ENCODE measurements at regions not wholly inside any gene's neighbourhood (a gene's known extent, or its start where the extent isn't known, plus 50 kb on each side); places are given as distances from the start of the nearest gene placed in this dataset.
"Not testable (repeated sequence)": the region's sequence is repeated elsewhere in the genome, so short reads cannot be mapped to it uniquely, and the experiment has no call there.

DNA sequence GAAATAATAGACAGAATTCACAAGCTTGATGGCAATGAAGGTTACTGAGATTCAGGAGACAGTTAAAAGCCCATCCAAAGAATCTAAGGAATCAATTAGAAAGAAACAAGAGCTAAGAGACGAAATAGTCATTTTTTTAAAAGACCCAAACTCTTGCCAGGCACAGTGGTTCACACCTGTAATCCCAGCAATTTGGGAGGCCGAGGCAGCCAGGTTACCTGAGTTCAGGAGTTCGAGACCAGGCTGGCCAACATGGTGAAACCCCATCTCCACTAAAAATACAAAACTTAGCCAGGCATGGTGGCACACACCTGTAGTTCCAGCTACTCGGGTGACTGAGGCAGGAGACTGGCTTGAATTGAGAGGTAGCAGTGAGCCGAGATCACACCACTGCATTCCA, 647.2 kb upstream of the TPTE start:
- H3K27ac Mint-ChIP-seq; H3K4me1 Mint-ChIP-seq; CTCF ChIA-PET; H3K27me3 Mint-ChIP-seq; DNase-seq; H3K4me3 Mint-ChIP-seq; ATAC-seq; intact Hi-C loops (cut with DNase I, micrococcal nuclease); POLR2A ChIA-PET; H3K36me3 Mint-ChIP-seq (ENCODE audit: low read depth); H3K9me3 Mint-ChIP-seq (ENCODE audit: low read depth): not testable (repeated sequence)

DNA sequence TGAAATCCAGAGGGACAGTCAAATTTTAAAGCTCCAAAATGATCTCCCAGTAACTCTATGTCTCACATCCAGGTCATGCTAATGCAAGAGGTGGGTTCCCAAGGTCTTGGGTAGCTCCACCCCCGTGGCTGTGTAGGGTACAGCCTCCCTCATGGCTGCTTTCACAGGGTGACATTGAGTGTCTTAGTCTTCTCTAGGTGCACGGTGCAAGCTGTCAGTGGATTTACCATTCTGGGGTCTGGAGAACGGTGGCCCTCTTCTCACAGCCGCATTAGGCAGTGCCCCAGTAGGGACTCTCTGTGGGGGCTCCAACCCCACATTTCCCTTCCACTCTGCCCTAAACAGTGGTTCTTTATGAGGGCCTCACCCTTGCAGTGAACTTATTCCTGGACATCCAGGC, 640.0 kb upstream of the TPTE start:
- not testable (repeated sequence) for H3K27ac Mint-ChIP-seq, ATAC-seq
- peaks cover 20% of the 10 kb centered on the region for H3K9me3 Mint-ChIP-seq (ENCODE audit: low read depth)

DNA sequence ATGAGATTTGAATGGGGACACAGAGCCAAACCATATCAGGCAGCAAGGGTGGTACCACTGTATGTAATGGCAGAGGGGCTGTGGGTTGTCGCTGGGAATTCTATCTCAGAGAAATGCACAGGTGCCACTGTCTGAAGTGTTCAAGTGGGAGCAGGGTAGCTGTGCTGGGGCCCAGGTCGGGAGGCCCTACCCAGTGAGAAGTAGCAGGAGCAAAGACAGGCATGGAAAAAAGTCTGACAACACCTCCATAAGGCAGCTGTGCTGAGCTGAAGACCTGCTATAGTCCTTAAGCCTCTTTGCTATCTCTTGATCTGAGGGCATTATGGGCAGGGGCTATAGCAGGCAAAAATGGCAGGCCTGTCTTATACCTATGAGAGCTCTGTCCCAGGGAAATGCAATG, 638.3 kb upstream of the TPTE start:
- ATAC-seq; DNase-seq; intact Hi-C loops (cut with DNase I, micrococcal nuclease); H3K36me3 Mint-ChIP-seq (ENCODE audit: low read depth); CTCF ChIA-PET; POLR2A ChIA-PET; H3K27me3 Mint-ChIP-seq; H3K4me1 Mint-ChIP-seq; H3K27ac Mint-ChIP-seq; H3K4me3 Mint-ChIP-seq: not testable (repeated sequence)
- H3K9me3 Mint-ChIP-seq (ENCODE audit: low read depth): peaks cover 22% of the 10 kb centered on the region

More for the DNA sequence above, 640.0 kb upstream of the TPTE start:
- intact Hi-C loops (cut with DNase I, micrococcal nuclease); POLR2A ChIA-PET; H3K27me3 Mint-ChIP-seq; H3K36me3 Mint-ChIP-seq (ENCODE audit: low read depth); H3K4me3 Mint-ChIP-seq; DNase-seq; H3K4me1 Mint-ChIP-seq; CTCF ChIA-PET: not testable (repeated sequence)

DNA sequence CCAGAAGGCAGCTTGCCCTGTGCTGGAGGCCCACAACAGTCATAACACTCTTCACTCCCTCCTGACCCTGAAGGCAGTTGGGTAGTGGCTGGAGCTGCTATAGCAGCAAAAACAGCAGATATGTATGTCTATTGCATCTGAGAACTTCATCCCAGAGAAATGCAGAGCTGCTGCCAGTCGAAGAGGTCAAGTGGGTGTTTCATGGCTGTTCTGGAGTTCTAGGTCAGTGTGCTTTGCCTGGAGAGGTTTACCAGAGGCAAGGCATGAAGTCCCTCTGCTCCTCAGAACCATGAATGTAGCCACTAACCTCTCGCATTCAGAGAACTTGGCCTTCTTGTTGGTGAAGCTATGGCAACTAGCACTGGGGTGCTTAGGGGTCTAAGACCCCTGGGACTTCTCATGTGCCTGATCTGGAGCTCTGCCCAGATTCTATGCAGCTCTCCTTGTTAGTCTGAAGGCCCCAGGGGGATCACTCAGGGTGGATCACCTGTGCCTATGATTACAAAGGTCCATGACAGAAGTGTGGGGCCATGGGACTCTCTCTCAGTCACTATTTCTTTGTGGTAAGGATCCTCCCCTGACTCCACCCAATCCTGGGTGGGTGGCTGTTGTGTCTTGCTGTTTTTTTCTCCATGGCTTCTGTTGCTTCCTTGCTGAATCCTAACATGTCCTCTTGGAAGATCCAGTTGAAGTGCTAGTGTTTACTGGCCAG, 637.7 kb upstream of the TPTE start:
- H3K4me3 Mint-ChIP-seq; CTCF ChIA-PET; H3K4me1 Mint-ChIP-seq; H3K27ac Mint-ChIP-seq; ATAC-seq; H3K36me3 Mint-ChIP-seq (ENCODE audit: low read depth); DNase-seq; intact Hi-C loops (cut with DNase I, micrococcal nuclease); H3K27me3 Mint-ChIP-seq: not testable (repeated sequence)
- POLR2A ChIA-PET: interaction anchor here (0.6 kb wide), 1 partner anchor 14 kb away, joined by 3 read pairs; no protein-coding TSS in a partner anchor
- H3K9me3 Mint-ChIP-seq (ENCODE audit: low read depth): peaks cover 19% of the 10 kb centered on the region

DNA sequence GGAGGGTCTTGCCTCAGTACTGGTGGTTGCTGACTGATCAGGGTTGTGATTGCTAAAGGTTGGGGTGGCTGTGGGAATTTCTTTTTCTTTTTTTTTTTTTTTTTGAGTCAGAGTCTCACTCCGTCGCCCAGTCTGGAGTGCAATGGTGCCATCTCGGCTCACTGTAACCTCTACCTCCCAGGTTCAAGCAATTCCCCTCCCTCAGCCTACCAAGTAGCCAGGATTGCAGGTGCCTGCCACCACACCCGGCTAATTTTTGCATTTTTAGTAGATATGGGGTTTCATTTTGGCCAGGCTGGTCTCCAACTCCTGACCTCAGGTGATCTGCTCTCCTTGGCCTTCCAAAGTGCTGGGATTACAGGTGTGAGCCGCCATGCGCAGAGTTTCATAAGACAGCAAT, 632.9 kb upstream of the TPTE start:
- H3K4me3 Mint-ChIP-seq; H3K27ac Mint-ChIP-seq; H3K4me1 Mint-ChIP-seq; H3K36me3 Mint-ChIP-seq (ENCODE audit: low read depth); H3K27me3 Mint-ChIP-seq; DNase-seq; ATAC-seq; intact Hi-C loops (cut with DNase I, micrococcal nuclease); CTCF ChIA-PET; POLR2A ChIA-PET: not testable (repeated sequence)
- H3K9me3 Mint-ChIP-seq (ENCODE audit: low read depth): peaks cover 13% of the 10 kb centered on the region

DNA sequence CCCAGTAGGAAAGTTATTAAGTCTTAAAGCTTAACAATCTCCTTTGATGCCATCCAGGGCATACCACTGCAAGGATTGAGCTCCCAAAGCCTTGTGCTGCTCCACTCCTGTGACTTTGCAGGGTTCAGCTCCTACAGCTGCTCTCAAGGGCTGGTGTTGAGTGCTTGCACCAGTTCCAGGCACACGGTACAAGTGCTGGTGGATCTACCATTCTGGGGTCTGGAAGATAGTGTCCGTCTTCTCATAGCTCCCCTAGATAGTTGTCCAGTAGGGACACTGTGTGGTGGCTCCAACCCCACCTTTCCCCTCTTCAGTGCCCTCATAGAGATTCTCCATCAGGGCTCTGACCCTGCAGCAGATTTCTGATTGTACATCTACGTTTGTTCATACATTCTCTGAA, 617.8 kb upstream of the TPTE start:
- H3K27me3 Mint-ChIP-seq; H3K4me1 Mint-ChIP-seq; ATAC-seq; H3K9me3 Mint-ChIP-seq (ENCODE audit: low read depth); H3K4me3 Mint-ChIP-seq; CTCF ChIA-PET; DNase-seq; H3K36me3 Mint-ChIP-seq (ENCODE audit: low read depth); intact Hi-C loops (cut with DNase I, micrococcal nuclease); POLR2A ChIA-PET; H3K27ac Mint-ChIP-seq: not testable (repeated sequence)

DNA sequence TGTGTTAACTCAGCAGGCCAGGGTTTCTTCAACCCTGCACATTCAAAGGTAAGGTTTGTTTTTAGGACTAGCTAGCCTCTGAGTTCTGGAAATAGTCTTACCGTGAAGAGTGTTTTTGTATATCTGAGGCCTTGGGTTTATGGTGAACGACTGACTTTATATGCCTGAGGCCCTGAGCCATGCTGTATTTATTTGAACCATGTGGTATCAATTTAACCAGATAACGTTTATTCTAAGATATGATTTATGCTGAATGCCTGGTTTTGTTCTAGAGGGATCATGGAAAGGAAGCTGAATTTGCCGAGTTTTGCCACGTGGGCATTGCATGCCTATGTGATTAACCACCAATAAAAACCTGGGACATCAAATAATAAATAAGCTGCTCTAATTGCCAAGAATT, 607.2 kb upstream of the TPTE start:
- CTCF ChIA-PET; DNase-seq; H3K36me3 Mint-ChIP-seq (ENCODE audit: low read depth); H3K27me3 Mint-ChIP-seq; intact Hi-C loops (cut with DNase I, micrococcal nuclease); H3K4me1 Mint-ChIP-seq; POLR2A ChIA-PET; H3K27ac Mint-ChIP-seq; H3K4me3 Mint-ChIP-seq; ATAC-seq: not testable (repeated sequence)
- peaks cover 13% of the 10 kb centered on the region for H3K9me3 Mint-ChIP-seq (ENCODE audit: low read depth)

DNA sequence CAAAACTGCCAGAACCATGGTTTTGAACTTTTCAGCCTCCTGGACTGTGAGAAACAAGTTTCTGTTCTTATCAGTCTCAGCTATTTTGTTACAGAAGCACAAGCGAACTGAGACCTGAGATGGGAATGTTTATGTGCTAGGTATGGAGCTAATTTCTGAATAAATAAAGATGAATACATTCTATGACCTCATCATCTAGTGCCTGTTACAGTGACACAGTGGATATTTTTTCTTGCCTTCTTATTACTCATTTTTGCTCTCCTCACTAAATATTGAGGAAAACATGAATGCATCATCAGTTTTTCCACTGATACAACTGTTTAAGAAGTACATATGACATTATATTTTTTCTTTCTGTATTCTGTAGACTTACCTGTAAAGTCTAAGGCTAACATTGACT, 601.9 kb upstream of the TPTE start:
- intact Hi-C loops (cut with DNase I, micrococcal nuclease); H3K27me3 Mint-ChIP-seq; H3K36me3 Mint-ChIP-seq (ENCODE audit: low read depth); DNase-seq; POLR2A ChIA-PET; H3K4me1 Mint-ChIP-seq; ATAC-seq; CTCF ChIA-PET; H3K9me3 Mint-ChIP-seq (ENCODE audit: low read depth); H3K4me3 Mint-ChIP-seq; H3K27ac Mint-ChIP-seq: not testable (repeated sequence)

DNA sequence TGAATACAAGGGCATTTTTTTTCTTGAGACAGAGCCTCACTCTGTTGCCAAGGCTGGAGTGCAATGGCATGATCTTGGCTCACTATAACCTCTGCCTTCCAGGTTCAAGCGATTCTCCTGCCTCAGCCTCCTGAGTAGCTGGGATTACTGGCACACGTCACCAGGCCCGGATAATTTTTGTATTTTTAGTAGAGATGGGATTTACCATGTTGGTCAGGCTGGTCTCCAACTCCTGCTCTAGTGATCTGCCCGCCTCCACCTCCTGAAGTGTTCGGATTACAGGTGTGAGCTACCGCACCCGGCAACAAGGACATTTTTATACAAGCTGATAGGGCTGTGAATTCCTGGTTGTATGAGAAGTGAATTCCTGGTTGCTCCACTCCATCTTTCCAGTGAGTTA, 577.7 kb upstream of the TPTE start:
- H3K36me3 Mint-ChIP-seq (ENCODE audit: low read depth); POLR2A ChIA-PET; H3K27me3 Mint-ChIP-seq; H3K27ac Mint-ChIP-seq; H3K4me3 Mint-ChIP-seq; DNase-seq; H3K4me1 Mint-ChIP-seq; ATAC-seq; intact Hi-C loops (cut with DNase I, micrococcal nuclease); CTCF ChIA-PET: not testable (repeated sequence)
- H3K9me3 Mint-ChIP-seq (ENCODE audit: low read depth): peaks cover 31% of the 10 kb centered on the region

DNA sequence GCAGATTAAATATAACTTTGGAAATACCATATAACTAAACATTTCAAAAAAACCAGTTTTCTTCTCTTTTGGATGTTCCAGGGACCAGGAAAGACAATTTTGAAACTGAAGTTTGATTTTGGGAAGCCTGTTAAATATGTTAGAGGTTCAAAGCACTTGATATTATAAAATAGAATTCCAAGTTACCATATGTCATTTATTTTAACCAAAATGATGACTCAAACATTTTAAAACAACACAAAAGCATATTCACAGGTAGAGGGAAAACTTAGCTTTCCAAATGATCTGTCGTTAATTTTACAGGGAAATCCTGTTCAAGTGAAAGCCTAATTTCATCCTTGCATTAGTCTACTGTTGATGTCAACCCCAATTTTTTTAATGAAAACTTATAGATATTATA, 575.3 kb upstream of the TPTE start:
- ATAC-seq; POLR2A ChIA-PET; H3K36me3 Mint-ChIP-seq (ENCODE audit: low read depth); H3K4me3 Mint-ChIP-seq; CTCF ChIA-PET; DNase-seq; H3K4me1 Mint-ChIP-seq; H3K27ac Mint-ChIP-seq; H3K27me3 Mint-ChIP-seq; intact Hi-C loops (cut with DNase I, micrococcal nuclease): not testable (repeated sequence)
- peaks cover 28% of the 10 kb centered on the region for H3K9me3 Mint-ChIP-seq (ENCODE audit: low read depth)

DNA sequence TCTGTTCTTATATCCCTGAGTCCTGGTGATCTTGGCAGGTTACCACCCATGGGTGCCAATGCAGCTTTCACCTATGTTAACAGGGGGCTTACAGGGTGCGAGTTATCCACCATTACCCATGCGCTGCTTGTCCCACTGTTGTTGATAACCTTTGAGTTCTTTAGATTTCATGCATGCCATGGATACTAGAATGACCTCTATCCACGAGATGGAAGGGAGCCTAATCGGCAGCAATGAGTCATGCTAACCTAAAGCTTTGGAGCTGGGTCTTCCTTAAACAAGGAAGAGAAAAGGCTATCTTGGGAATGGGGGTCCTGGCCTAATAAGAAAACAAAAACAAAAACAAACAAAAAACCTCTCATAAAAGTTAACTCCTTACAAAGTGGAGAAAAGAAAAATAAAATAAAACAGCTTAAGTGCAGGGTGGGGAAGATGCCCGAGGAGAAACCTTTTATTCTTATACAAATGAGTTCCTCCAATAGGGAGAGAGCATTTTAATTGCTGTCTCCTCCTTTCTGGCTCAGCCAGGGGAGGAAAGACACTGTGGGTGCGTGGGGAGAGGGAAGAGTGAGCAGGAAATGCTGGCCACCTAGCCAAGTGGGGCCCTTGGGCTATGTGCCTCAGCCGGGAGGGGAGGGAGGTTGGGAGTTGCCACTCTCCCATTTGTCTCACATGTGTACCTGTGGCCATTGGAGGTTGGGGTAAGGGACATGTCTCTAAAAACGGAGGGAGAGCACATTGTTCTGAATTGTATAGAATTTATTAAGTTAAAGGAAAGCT, 571.7 kb upstream of the TPTE start:
- POLR2A ChIA-PET; H3K4me1 Mint-ChIP-seq; intact Hi-C loops (cut with DNase I, micrococcal nuclease); H3K27me3 Mint-ChIP-seq; H3K36me3 Mint-ChIP-seq (ENCODE audit: low read depth); CTCF ChIA-PET; H3K4me3 Mint-ChIP-seq; DNase-seq; H3K27ac Mint-ChIP-seq; ATAC-seq: not testable (repeated sequence)
- peaks cover 14% of the 10 kb centered on the region for H3K9me3 Mint-ChIP-seq (ENCODE audit: low read depth)

DNA sequence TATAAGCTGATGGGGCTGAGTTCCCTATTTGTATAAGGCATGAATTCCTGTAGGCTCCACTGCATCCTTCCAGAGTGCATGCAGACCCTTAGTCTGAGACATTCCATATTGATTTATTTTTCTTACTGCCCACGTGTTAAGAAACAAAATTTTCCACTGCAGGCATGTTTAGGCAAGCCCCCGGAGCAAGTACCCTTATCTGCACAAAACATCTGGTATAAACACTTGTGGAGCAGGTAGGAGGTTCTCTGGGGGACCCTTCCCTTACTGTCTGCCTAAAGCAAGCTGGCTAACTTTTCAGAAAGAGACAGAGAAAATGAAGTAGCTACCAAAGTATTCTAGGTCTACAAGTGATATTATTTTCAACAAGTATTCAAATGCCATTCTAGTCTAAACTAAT, 571.0 kb upstream of the TPTE start:
- H3K27me3 Mint-ChIP-seq; CTCF ChIA-PET; POLR2A ChIA-PET; intact Hi-C loops (cut with DNase I, micrococcal nuclease); DNase-seq; H3K4me1 Mint-ChIP-seq; H3K4me3 Mint-ChIP-seq; H3K27ac Mint-ChIP-seq; H3K36me3 Mint-ChIP-seq (ENCODE audit: low read depth); ATAC-seq: not testable (repeated sequence)
- peaks cover 14% of the 10 kb centered on the region for H3K9me3 Mint-ChIP-seq (ENCODE audit: low read depth)

All from activated CD4-positive, alpha-beta T cell treated with anti-CD3 and anti-CD28 coated beads for 36 hours (primary cell).